HEK293 (cell line): ENCODE measurements at regions not wholly inside any gene's neighbourhood (a gene's known extent, or its start where the extent isn't known, plus 50 kb on each side); places are given as distances from the start of the nearest gene placed in this dataset.

Experiments
- CTCF ChIP-seq: fragments of 450-650 bp; formaldehyde crosslinking; IDR thresholded peaks from 2 replicates; pipeline ENCODE4 v1.5.1; 2016; ENCODE audit warnings: missing biosample characterization, missing genetic modification characterization
- ZNF157 ChIP-seq: fragments of 450-650 bp; formaldehyde crosslinking; IDR thresholded peaks from 2 replicates; pipeline ENCODE4 v1.5.1; 2016; ENCODE audit warnings: missing biosample characterization, missing genetic modification characterization
- ZNF239 ChIP-seq: fragments of 450-650 bp; formaldehyde crosslinking; IDR thresholded peaks from 2 replicates; pipeline ENCODE4 v1.5.1; 2016; ENCODE audit warnings: missing biosample characterization, missing genetic modification characterization
- ZNF302 ChIP-seq: fragments of 450-650 bp; formaldehyde crosslinking; IDR thresholded peaks from 2 replicates; pipeline ENCODE4 v1.5.1; 2016; ENCODE audit warnings: missing biosample characterization, missing genetic modification characterization, low read depth
- ZNF600 ChIP-seq: fragments of 450-650 bp; formaldehyde crosslinking; IDR thresholded peaks from 2 replicates; pipeline ENCODE4 v1.5.1; 2016; ENCODE audit warnings: missing biosample characterization, missing genetic modification characterization
- ZNF776 ChIP-seq: fragments of 450-650 bp; formaldehyde crosslinking; IDR thresholded peaks from 2 replicates; pipeline ENCODE4 v1.5.0; 2017; ENCODE audit warnings: missing biosample characterization, missing genetic modification characterization, borderline replicate concordance

- no peak for TF ChIP-seq CTCF (tag by site-specific recombination)
- no peak for TF ChIP-seq ZNF600 (tag by site-specific recombination)
- TF ChIP-seq ZNF157 (tag by site-specific recombination): no peak
- no peak for TF ChIP-seq ZNF239 (tag by site-specific recombination)
- no peak for TF ChIP-seq ZNF776 (tag by site-specific recombination)
- TF ChIP-seq ZNF302 (tag by site-specific recombination): no peak
These were observed 61.6 kb upstream of the NCOA1 start for GRCh38 chr2:24429197-24430074.
